Muscle layer of colon (tissue), 2 donors: ENCODE measurements at regions not wholly inside any gene's neighbourhood (a gene's known extent, or its start where the extent isn't known, plus 50 kb on each side); places are given as distances from the start of the nearest gene placed in this dataset.

Experiments used
- H3K27ac ChIP-seq: one replicate; pipeline ENCODE4 v1.7.0; 2013; ENCODE audit warnings: low read depth, mild to moderate bottlenecking, low read length, moderate library complexity
- H3K27me3 ChIP-seq, 2 donors: one replicate each; pipeline ENCODE4 v1.7.0; 2013; ENCODE audit warnings: low read length in 2 of 2, mild to moderate bottlenecking in 2 of 2; ENCODE audit not compliant: insufficient read depth in 2 of 2, control insufficient read depth in 1 of 2
- H3K36me3 ChIP-seq: one replicate; pipeline ENCODE4 v1.7.0; 2013; ENCODE audit warnings: mild to moderate bottlenecking, low read length; ENCODE audit not compliant: insufficient read depth
- H3K4me1 ChIP-seq: one replicate; pipeline ENCODE4 v1.7.0; 2013; ENCODE audit warnings: mild to moderate bottlenecking, low read length; ENCODE audit not compliant: insufficient read depth
- H3K4me3 ChIP-seq, 2 donors: one replicate each; pipeline ENCODE4 v1.7.0; 2013; ENCODE audit warnings: low read length in 2 of 2, low read depth in 1 of 2, mild to moderate bottlenecking in 1 of 2, moderate library complexity in 1 of 2
- H3K9ac ChIP-seq: one replicate; pipeline ENCODE4 v1.7.0; 2013; ENCODE audit warnings: low read length
- H3K9me3 ChIP-seq: one replicate; pipeline ENCODE4 v1.7.0; 2013; ENCODE audit warnings: mild to moderate bottlenecking, low read length
- donor health status: abdominal sarcoma.
- donor health status: Adenocarcinoma of cecum.

- no peak overlapping the region for H3K4me3 ChIP-seq
Measured at GRCh38 chr13:68627379-68627778, 1397.2 kb upstream of the PCDH9 start.

DNA sequence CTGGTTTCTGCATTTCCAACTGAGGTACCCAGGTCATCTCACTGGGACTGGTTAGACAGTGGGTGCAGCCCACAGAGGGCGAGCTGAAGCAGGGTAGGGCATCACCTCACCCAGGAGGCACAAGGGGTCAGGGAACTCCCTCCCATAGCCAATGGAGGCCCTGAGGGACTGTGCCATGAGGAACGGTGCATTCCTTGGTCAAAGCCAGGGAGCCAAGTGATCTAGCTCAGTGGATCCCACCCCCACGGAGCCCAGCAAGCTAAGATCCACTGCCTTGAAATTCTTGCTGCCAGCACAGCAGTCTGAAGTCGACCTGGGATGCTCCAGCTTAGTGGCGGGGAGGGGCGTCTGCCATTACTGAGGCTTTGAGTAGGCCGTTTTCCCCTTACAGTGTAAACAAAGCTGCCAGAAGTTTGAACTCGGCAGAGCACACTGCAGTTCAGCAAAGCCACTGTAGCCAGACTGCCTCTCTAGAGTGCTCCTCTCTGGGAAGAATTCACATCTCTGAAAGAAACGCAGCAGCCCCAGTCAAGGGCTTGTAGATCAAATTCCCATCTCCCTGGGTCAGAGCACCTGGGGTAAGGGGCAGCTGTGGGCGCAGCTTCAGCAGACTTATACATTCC, 1386.6 kb upstream of the PCDH9 start:
- Histone ChIP-seq H3K4me3 (no peak overlapping the region), H3K9me3 (no peaks in the 10 kb centered on the region), H3K27ac (no peak overlapping the region), H3K9ac (no peak overlapping the region), H3K36me3 (no peaks in the 10 kb centered on the region), H3K4me1 (no peaks in the 10 kb centered on the region), H3K27me3 (no peaks in the 10 kb centered on the region)

More at GRCh38 chr13:68627379-68627778, 1397.2 kb upstream of the PCDH9 start:
- H3K27ac ChIP-seq, result no peak overlapping the region
- no peaks in the 10 kb centered on the region for H3K27me3 ChIP-seq
- no peaks in the 10 kb centered on the region for H3K4me1 ChIP-seq
- no peaks in the 10 kb centered on the region for H3K9me3 ChIP-seq
- no peak overlapping the region for H3K9ac ChIP-seq
- H3K36me3 ChIP-seq, result no peaks in the 10 kb centered on the region

GRCh38 chr13:68609661-68610060, 1379.5 kb upstream of the PCDH9 start:
- Histone ChIP-seq H3K27ac (no peak overlapping the region), H3K9me3 (no peaks in the 10 kb centered on the region), H3K9ac (no peak overlapping the region), H3K27me3 (no peaks in the 10 kb centered on the region), H3K4me3 (no peak overlapping the region), H3K4me1 (no peaks in the 10 kb centered on the region), H3K36me3 (no peaks in the 10 kb centered on the region)

DNA sequence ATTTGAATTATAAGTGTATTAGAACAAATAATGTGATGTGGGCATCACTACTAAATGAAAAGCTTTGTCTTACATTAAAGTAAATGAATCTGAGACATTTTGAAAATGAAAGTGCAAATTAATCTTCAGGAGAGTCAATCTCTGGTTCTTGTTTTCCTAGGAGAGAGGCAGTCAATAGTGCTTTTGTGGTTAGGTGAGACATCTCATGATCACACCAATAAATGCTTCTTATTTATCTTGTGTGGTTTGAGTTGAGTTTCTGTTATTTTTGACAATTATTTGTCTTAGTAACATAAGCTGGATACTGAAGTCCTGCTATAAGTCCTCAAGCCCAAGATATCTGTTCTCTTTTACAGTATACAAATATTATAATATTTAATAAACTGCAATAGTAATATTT, 1378.0 kb upstream of the PCDH9 start:
- Histone ChIP-seq H3K27ac (no peak overlapping the region), H3K9ac (no peak overlapping the region), H3K36me3 (no peaks in the 10 kb centered on the region), H3K4me3 (no peak overlapping the region), H3K4me1 (no peaks in the 10 kb centered on the region), H3K9me3 (no peaks in the 10 kb centered on the region), H3K27me3 (no peaks in the 10 kb centered on the region)

DNA sequence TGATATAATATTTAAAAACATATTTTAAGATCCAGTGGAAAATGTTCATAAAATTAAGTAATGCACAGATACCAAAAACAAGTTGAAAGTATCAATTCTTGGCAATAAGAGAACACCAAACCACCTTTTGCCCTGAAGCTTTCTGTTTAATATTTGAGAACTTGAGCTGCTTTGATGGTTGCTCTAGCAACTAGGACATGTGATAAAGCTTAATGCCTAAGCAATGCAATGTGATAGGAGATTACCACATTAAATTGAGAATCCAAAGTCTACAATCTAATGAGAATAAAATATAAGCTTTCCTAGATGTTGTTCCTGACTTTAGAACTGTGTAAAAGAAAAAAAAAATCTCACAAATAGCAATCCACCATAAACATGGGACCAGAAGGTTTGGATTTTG, 1367.5 kb upstream of the PCDH9 start:
- H3K27me3 ChIP-seq, result no peaks in the 10 kb centered on the region
- H3K4me3 ChIP-seq, result no peak overlapping the region
- no peaks in the 10 kb centered on the region for H3K4me1 ChIP-seq
- H3K9me3 ChIP-seq, result no peaks in the 10 kb centered on the region
- no peak overlapping the region for H3K27ac ChIP-seq
- H3K36me3 ChIP-seq, result no peaks in the 10 kb centered on the region
- H3K9ac ChIP-seq, result no peak overlapping the region

DNA sequence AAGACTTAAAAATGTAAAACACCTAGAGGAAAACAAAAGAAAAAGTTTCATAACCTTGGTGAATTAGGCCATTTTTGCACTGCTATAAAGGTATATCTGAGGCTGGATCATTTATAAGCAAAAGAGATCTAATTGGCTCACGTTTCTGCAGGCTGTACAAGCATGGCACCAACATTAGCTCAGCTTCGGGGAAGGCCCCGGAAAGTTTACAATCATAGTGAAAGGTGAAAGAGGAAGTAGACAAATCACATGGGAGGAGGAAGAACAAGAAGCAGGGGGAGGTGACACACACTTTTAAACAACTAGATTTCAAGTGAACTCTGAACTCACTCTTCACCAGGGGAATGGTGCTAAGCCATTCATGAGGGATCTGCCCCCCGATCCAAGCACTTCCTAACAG, 1358.5 kb upstream of the PCDH9 start:
- no peaks in the 10 kb centered on the region for H3K36me3 ChIP-seq
- no peak overlapping the region for H3K9ac ChIP-seq
- no peaks in the 10 kb centered on the region for H3K4me1 ChIP-seq

DNA sequence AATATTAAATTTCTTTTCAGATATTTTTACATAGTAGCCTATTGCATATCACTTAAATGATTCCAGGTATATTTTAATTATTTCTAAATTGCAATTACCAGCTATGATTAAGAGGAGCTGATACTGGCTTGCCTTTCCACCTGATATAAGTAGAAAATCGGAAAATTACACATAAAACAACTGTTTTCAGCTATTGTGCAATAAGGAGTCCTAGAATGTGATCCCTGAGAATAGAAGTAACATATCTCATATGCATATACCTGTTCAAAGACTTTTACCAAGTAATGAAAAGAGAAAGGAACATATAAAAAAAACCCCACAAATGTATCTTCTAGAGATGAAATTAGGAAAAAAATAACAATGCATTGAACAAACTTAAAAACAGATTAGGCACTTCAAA, 1354.6 kb upstream of the PCDH9 start:
- Histone ChIP-seq H3K36me3 (no peaks in the 10 kb centered on the region), H3K9ac (no peak overlapping the region), H3K4me3 (no peak overlapping the region), H3K27me3 (no peaks in the 10 kb centered on the region), H3K27ac (no peak overlapping the region), H3K9me3 (no peaks in the 10 kb centered on the region), H3K4me1 (no peaks in the 10 kb centered on the region)

More for the DNA sequence above, 1358.5 kb upstream of the PCDH9 start:
- Histone ChIP-seq H3K27ac (no peak overlapping the region), H3K9me3 (no peaks in the 10 kb centered on the region), H3K4me3 (no peak overlapping the region), H3K27me3 (no peaks in the 10 kb centered on the region)

GRCh38 chr13:68574053-68574452, 1343.9 kb upstream of the PCDH9 start:
- Histone ChIP-seq H3K9me3 (no peaks in the 10 kb centered on the region), H3K27me3 (no peaks in the 10 kb centered on the region), H3K9ac (no peak overlapping the region), H3K4me1 (no peaks in the 10 kb centered on the region), H3K36me3 (no peaks in the 10 kb centered on the region), H3K4me3 (no peak overlapping the region), H3K27ac (no peak overlapping the region)

DNA sequence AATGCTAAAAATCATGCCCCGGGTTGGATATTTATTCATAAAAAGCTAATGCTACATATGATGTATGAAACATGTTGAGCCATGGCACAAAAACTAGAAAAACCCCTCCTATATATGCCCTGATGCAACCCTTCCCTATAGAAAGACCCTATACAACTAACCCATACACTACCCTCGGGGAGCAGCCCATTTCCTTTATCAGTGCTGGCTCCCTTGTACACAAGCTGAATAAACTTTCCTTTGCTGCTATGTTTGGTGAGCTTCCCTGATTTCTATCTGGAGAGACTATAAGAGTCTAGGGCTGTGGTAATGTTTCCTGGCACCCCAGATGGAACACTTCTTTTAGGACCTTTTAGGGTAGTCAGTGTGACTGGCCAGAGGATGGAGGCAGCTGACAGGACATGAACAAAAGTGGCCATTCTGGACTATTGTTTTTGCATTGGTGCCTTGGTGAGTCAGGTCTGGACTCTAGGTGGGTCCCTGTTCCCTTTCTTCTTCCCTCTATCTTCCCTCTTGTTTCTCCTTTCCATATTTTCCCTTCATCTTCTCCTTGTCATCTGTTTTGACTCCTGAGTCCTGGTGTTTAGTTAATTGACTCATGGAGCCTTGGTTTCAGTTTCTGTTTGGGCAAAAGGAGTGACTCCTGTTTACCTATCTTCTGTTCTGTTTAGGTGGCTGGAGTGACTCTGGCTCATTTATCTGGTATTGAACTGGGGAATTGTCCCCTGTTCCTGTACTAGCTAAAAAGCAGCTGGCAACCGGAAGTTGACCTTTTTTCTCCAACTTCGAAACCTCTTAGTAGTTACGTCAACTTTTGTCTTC, 1321.8 kb upstream of the PCDH9 start:
- H3K27ac ChIP-seq, result no peak overlapping the region
- H3K36me3 ChIP-seq, result no peaks in the 10 kb centered on the region
- no peak overlapping the region for H3K9ac ChIP-seq
- H3K4me3 ChIP-seq, result no peak overlapping the region
- no peaks in the 10 kb centered on the region for H3K9me3 ChIP-seq
- no peaks in the 10 kb centered on the region for H3K27me3 ChIP-seq
- no peaks in the 10 kb centered on the region for H3K4me1 ChIP-seq

DNA sequence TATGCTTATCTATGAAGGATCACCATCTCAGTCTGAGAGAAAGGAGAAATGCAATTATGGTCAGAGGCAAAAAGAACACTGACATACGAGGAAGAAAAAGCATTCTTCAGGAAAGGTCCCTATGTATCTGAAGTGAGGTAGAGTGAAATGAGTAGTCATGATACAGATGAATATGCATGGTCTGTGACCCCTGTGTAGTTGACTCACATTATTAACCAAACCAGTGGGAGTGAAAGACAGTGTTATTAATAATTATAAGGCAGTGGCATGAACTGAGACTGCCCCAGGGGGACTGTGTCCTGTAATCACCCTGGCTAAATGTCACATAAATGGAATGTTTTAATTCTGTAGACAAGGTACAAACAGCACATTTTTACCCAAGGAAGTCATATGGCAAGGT, 1320.2 kb upstream of the PCDH9 start:
- Histone ChIP-seq H3K36me3 (no peaks in the 10 kb centered on the region), H3K27ac (no peak overlapping the region), H3K4me1 (no peaks in the 10 kb centered on the region), H3K27me3 (no peaks in the 10 kb centered on the region), H3K9ac (no peak overlapping the region), H3K9me3 (no peaks in the 10 kb centered on the region), H3K4me3 (no peak overlapping the region)

DNA sequence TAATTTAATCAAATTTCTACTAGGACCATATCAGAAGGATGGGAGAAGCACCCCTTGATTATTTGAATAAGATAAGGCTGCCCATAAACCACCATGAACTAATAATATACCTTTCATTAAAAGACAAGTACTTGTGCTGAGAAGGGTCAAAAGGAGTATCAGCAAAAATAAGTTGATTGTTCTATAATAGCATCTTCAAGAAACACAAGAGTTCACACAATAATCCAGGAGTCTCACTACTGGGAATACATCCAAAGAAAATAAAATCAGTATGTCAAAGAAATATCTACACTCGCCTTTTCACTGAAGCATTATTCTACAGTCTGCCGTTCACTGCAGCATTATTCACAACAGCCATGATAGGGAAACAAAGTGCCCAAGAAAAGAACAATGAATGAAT, 1310.1 kb upstream of the PCDH9 start:
- H3K9me3 ChIP-seq, result no peaks in the 10 kb centered on the region
- H3K27ac ChIP-seq, result no peak overlapping the region
- H3K9ac ChIP-seq, result no peak overlapping the region
- H3K4me1 ChIP-seq, result no peaks in the 10 kb centered on the region
- no peak overlapping the region for H3K4me3 ChIP-seq
- H3K27me3 ChIP-seq, result no peaks in the 10 kb centered on the region
- H3K36me3 ChIP-seq, result no peaks in the 10 kb centered on the region

DNA sequence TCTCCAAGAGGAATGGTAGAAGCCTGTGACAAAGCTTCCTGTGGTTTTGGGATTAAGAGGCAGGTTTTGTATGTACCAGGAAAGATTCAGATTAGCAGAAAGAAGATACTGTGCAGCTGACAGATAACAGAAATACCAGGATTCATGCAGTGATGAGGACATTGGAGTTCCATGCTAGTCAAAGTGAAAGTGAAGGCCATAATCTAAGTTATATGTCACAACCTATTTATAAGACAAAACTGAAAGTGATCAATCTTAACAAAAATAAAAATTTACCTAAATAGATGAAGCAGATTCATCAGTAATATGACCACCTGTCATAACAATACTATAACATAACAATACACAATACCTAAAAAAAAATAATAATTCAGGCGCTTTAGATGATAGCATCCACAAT, 1305.2 kb upstream of the PCDH9 start:
- no peaks in the 10 kb centered on the region for H3K36me3 ChIP-seq
- no peak overlapping the region for H3K9ac ChIP-seq

More for the DNA sequence above, 1305.2 kb upstream of the PCDH9 start:
- H3K27ac ChIP-seq, result no peak overlapping the region
- H3K4me1 ChIP-seq, result no peaks in the 10 kb centered on the region
- H3K4me3 ChIP-seq, result no peak overlapping the region
- no peaks in the 10 kb centered on the region for H3K27me3 ChIP-seq
- no peaks in the 10 kb centered on the region for H3K9me3 ChIP-seq
